CD4-positive, alpha-beta T cell (primary cell): ENCODE measurements at regions not wholly inside any gene's neighbourhood (a gene's known extent, or its start where the extent isn't known, plus 50 kb on each side); places are given as distances from the start of the nearest gene placed in this dataset.

Experiments used
- ATAC-seq: fragments of 200-7000 bp; cut with Tn5 transposase; one replicate; pipeline ENCODE4 v1.10.0; 2022; ENCODE audit warnings: mild to moderate bottlenecking; ENCODE audit not compliant: poor library complexity
- CTCF ChIA-PET: fragments of 350-600 bp; sonication (Branson Sonifier 250); formaldehyde crosslinking; loops from one replicate; lab custom pipeline; 2021; ENCODE audit warnings: antibody characterized with exemption, inconsistent platforms; lab: Charles Lee
- POLR2A ChIA-PET: fragments of 350-600 bp; sonication (Branson Sonifier 250); formaldehyde crosslinking; loops from one replicate; lab custom pipeline; 2021; ENCODE audit warnings: antibody characterized with exemption, inconsistent platforms; lab: Charles Lee
- DNase-seq, 14 experiments: peaks; one replicate each; pipeline ENCODE4 v3.0.0-alpha.2; 2013 to 2020; ENCODE audit warnings: mixed read lengths in 2 of 14
- H3K27ac ChIP-seq, 2 donors: one replicate each; pipeline versions ENCODE4 v1.5.1 to v1.7.0; 2013; ENCODE audit warnings: low read length in 2 of 2, low read depth in 1 of 2, mild to moderate bottlenecking in 1 of 2
- H3K27me3 ChIP-seq, 2 experiments: 1 replicate in 1 of 2; 2 replicates in 1 of 2; pipeline versions ENCODE4 v1.6.1 to v1.7.0; 2013; ENCODE audit warnings: low read length in 2 of 2, control low read depth in 1 of 2, mild to moderate bottlenecking in 1 of 2, moderate library complexity in 1 of 2; ENCODE audit not compliant: insufficient read depth in 2 of 2, control insufficient read depth in 1 of 2
- H3K36me3 ChIP-seq: one replicate; pipeline ENCODE4 v1.6.1; 2013; ENCODE audit warnings: low read length, control low read depth; ENCODE audit not compliant: insufficient read depth
- H3K4me1 ChIP-seq: one replicate; pipeline ENCODE4 v1.6.1; 2013; ENCODE audit warnings: low read length, control low read depth; ENCODE audit not compliant: insufficient read depth
- H3K4me3 ChIP-seq: one replicate; pipeline ENCODE4 v1.5.1; 2013; ENCODE audit warnings: mild to moderate bottlenecking, low read length, moderate library complexity
- H3K9me3 ChIP-seq, 2 experiments: 1 replicate in 1 of 2; 2 replicates in 1 of 2; pipeline versions ENCODE4 v1.6.1 to v1.7.0; 2013; ENCODE audit warnings: low read length in 2 of 2, mild to moderate bottlenecking in 2 of 2, control low read depth in 1 of 2, moderate library complexity in 1 of 2; ENCODE audit not compliant: control insufficient read depth in 1 of 2, insufficient read depth in 1 of 2
- H3K27ac Mint-ChIP-seq: one replicate; pipeline ENCODE4 v1.8.0; 2020; ENCODE audit warnings: mixed read lengths
- H3K27me3 Mint-ChIP-seq: one replicate; pipeline ENCODE4 v1.8.0; 2021; ENCODE audit warnings: mixed read lengths
- H3K36me3 Mint-ChIP-seq: one replicate; pipeline ENCODE4 v1.8.0; 2021; ENCODE audit warnings: low read depth, mixed read lengths
- H3K4me1 Mint-ChIP-seq: one replicate; pipeline ENCODE4 v1.8.0; 2021; ENCODE audit warnings: low read depth, mixed read lengths
- H3K4me3 Mint-ChIP-seq: one replicate; pipeline ENCODE4 v1.8.0; 2020; ENCODE audit warnings: mild to moderate bottlenecking, mixed read lengths
- H3K9me3 Mint-ChIP-seq: one replicate; pipeline ENCODE4 v1.8.0; 2020; ENCODE audit warnings: mixed read lengths
- intact Hi-C, 2 experiments: fragments of 100-400 bp; cut with DNase I in 1 of 2; cut with micrococcal nuclease in 1 of 2; formaldehyde crosslinking; loops; one replicate each; pipeline versions ENCODE4 v1.15.1 to v1.9.0; 2023 to 2025; cut with DNase I, micrococcal nuclease
- TF ChIP-seq, protein P1 (sequence below): fragments of 200-600 bp; IDR thresholded peaks from one replicate; pipeline ENCODE4 v1.8.0; 2022; ENCODE audit warnings: antibody characterized with exemption, mild to moderate bottlenecking

DNA sequence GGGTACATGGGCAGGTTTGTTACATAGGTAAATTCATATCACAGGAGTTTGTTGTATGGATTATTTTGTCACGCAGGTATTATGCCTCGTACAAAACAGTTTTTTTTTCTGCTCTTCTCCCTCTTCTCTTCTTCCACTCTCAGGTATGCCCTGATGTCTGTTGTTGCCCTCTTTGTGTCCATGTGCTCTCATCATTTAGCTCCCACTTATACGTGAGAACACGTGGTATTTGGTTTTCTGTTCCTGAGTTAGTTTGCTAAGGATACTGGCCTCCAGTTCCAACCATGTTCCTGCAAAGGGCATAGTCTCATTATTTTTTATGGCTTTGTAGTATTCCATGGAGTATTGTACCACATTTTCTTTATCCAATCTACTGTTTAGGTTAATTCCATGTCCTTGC is 65.7 kb downstream of the UNC5CL start:
- POLR2A ChIA-PET: no interaction called here
- Histone ChIP-seq H3K4me1 (no peaks in the 10 kb centered on the region), H3K4me3 (no peak overlapping the region), H3K27me3 (peaks cover 5 to 8% of the 10 kb centered on the region in 2 experiments), H3K27ac (no peak overlapping the region), H3K36me3 (no peaks in the 10 kb centered on the region), H3K9me3 (no peaks in the 10 kb centered on the region)
- Mint-ChIP-seq H3K4me1 (no peaks in the 10 kb centered on the region), H3K27ac (no peak overlapping the region), H3K9me3 (peaks cover 6% of the 10 kb centered on the region), H3K27me3 (peaks cover 52% of the 10 kb centered on the region), H3K4me3 (no peak overlapping the region), H3K36me3 (no peaks in the 10 kb centered on the region)
- TF ChIP-seq, protein P1, sequence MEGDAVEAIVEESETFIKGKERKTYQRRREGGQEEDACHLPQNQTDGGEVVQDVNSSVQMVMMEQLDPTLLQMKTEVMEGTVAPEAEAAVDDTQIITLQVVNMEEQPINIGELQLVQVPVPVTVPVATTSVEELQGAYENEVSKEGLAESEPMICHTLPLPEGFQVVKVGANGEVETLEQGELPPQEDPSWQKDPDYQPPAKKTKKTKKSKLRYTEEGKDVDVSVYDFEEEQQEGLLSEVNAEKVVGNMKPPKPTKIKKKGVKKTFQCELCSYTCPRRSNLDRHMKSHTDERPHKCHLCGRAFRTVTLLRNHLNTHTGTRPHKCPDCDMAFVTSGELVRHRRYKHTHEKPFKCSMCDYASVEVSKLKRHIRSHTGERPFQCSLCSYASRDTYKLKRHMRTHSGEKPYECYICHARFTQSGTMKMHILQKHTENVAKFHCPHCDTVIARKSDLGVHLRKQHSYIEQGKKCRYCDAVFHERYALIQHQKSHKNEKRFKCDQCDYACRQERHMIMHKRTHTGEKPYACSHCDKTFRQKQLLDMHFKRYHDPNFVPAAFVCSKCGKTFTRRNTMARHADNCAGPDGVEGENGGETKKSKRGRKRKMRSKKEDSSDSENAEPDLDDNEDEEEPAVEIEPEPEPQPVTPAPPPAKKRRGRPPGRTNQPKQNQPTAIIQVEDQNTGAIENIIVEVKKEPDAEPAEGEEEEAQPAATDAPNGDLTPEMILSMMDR: no peak
- intact Hi-C loops: no loop called here
- CTCF ChIA-PET: no interaction called here
- ATAC-seq (no peak), DNase-seq (no peak)

DNA sequence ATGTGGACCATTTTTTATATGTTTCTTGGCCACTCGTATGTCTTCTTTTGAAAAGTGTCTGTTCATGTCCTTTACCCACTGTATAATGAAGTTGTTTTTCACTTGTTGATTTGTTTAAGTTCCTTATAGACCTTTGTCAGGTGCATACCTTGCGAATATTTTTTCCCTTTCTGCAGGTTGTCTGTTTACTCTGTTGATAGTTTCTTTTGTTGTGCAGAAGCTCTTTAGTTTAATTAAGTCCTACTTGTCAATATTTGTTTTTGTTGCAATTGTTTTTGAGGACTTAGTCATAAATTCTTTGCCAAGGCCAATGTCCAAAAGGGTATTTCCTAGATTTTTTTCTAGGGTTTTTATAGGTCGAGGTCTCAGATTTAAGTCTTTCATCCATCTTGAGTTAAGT is 66.2 kb downstream of the UNC5CL start:
- Mint-ChIP-seq H3K27me3 (peaks cover 47% of the 10 kb centered on the region), H3K27ac (no peak overlapping the region)
- POLR2A ChIA-PET: no interaction called here

GRCh38 chr6:40972190-40972589 is 66.8 kb downstream of the UNC5CL start:
- peaks cover 0 to under 1% of the 10 kb centered on the region in 2 experiments for H3K27me3 ChIP-seq
- intact Hi-C loops: no loop called here
- H3K9me3 ChIP-seq: no peaks in the 10 kb centered on the region
- no peak overlapping the region for H3K4me3 ChIP-seq
- no peak overlapping the region for H3K27ac ChIP-seq
- Mint-ChIP-seq H3K4me3 (no peak overlapping the region), H3K27ac (no peak overlapping the region), H3K27me3 (peaks cover 41% of the 10 kb centered on the region), H3K36me3 (no peaks in the 10 kb centered on the region), H3K9me3 (peaks cover 6% of the 10 kb centered on the region), H3K4me1 (no peaks in the 10 kb centered on the region)
- POLR2A ChIA-PET: no interaction called here
- ATAC-seq (no peak), DNase-seq (no peak)
- TF ChIP-seq, protein P1: no peak
- CTCF ChIA-PET: no interaction called here
- H3K36me3 ChIP-seq: no peaks in the 10 kb centered on the region
- H3K4me1 ChIP-seq: no peaks in the 10 kb centered on the region

More for the DNA sequence above, 66.2 kb downstream of the UNC5CL start:
- Mint-ChIP-seq H3K4me1 (no peaks in the 10 kb centered on the region), H3K9me3 (peaks cover 6% of the 10 kb centered on the region), H3K36me3 (no peaks in the 10 kb centered on the region), H3K4me3 (no peak overlapping the region)
- no peaks in the 10 kb centered on the region for H3K9me3 ChIP-seq
- DNase-seq (no peak), ATAC-seq (no peak)
- peaks cover 4 to 5% of the 10 kb centered on the region in 2 experiments for H3K27me3 ChIP-seq
- intact Hi-C loops: no loop called here
- CTCF ChIA-PET: no interaction called here
- H3K36me3 ChIP-seq: no peaks in the 10 kb centered on the region
- no peaks in the 10 kb centered on the region for H3K4me1 ChIP-seq
- H3K27ac ChIP-seq: no peak overlapping the region
- TF ChIP-seq, protein P1: no peak
- no peak overlapping the region for H3K4me3 ChIP-seq
